HepG2 (cell line): ENCODE measurements at regions not wholly inside any gene's neighbourhood (a gene's known extent, or its start where the extent isn't known, plus 50 kb on each side); places are given as distances from the start of the nearest gene placed in this dataset.
A peak's percentile ranks its signal among the peaks of the same experiment; 100 is the strongest.

ENCODE experiments used
- CAMTA2 ChIP-seq: sonication (generic); formaldehyde crosslinking; IDR thresholded peaks from 2 replicates; pipeline ENCODE4 v1.4.0; 2020; ENCODE audit warnings: mild to moderate bottlenecking, missing genetic modification reagents, borderline replicate concordance
- CCAR2 ChIP-seq: fragments of 200-400 bp; formaldehyde crosslinking; optimal IDR thresholded peaks from 2 replicates; pipeline ENCODE3; 2018; ENCODE audit warnings: low read depth, mild to moderate bottlenecking, low read length, moderate library complexity
- CSRNP2 ChIP-seq: sonication (generic); formaldehyde crosslinking; conservative IDR thresholded peaks from 2 replicates; pipeline ENCODE4 v1.8.0; 2022; ENCODE audit warnings: low read depth, missing genetic modification reagents
- FOXO4 ChIP-seq: sonication (generic); formaldehyde crosslinking; conservative IDR thresholded peaks from 2 replicates; pipeline ENCODE4 v1.8.1; 2023; ENCODE audit warnings: missing genetic modification reagents
- HNRNPL ChIP-seq: fragments of 200-400 bp; formaldehyde crosslinking; IDR thresholded peaks from 2 replicates; pipeline ENCODE4 v1.6.1; 2017; ENCODE audit warnings: mild to moderate bottlenecking, low read depth, low read length
- KDM2A ChIP-seq: sonication (generic); formaldehyde crosslinking; IDR thresholded peaks from 2 replicates; pipeline ENCODE4 v1.4.0; 2020; ENCODE audit warnings: low read depth, missing genetic modification reagents, borderline replicate concordance
- KLF12 ChIP-seq: sonication (generic); formaldehyde crosslinking; IDR thresholded peaks from 2 replicates; pipeline ENCODE4 v1.4.0; 2020; ENCODE audit warnings: missing genetic modification reagents, borderline replicate concordance
- MLXIP ChIP-seq: sonication (generic); formaldehyde crosslinking; IDR thresholded peaks from 2 replicates; pipeline ENCODE4 v1.9.0; 2021; ENCODE audit warnings: missing genetic modification reagents, borderline replicate concordance
- NFATC3 ChIP-seq: sonication (generic); formaldehyde crosslinking; IDR thresholded peaks from 2 replicates; pipeline ENCODE4 v1.5.1; 2020; ENCODE audit warnings: mild to moderate bottlenecking, missing genetic modification reagents
- SP2 ChIP-seq: sonication (generic); formaldehyde crosslinking; IDR thresholded peaks from 2 replicates; pipeline ENCODE4 v1.5.1; 2020; ENCODE audit warnings: mild to moderate bottlenecking, missing genetic modification reagents
- SPEN ChIP-seq: sonication (generic); formaldehyde crosslinking; IDR thresholded peaks from 2 replicates; pipeline ENCODE4 v1.5.1; 2020; ENCODE audit warnings: low read depth, mild to moderate bottlenecking, missing genetic modification reagents
- THRA ChIP-seq: sonication (generic); formaldehyde crosslinking; IDR thresholded peaks from 2 replicates; pipeline ENCODE4 v1.4.0; 2020; ENCODE audit warnings: missing genetic modification reagents, borderline replicate concordance
- U2AF1 ChIP-seq: fragments of 200-400 bp; formaldehyde crosslinking; optimal IDR thresholded peaks from 2 replicates; pipeline ENCODE3; 2017; ENCODE audit warnings: mild to moderate bottlenecking, low read depth, low read length
- ZBTB20 ChIP-seq: sonication (generic); formaldehyde crosslinking; IDR thresholded peaks from 2 replicates; pipeline ENCODE4 v1.8.1; 2023; ENCODE audit warnings: missing genetic modification reagents, low read depth, mild to moderate bottlenecking, borderline replicate concordance
- ZBTB7B ChIP-seq: sonication (generic); formaldehyde crosslinking; IDR thresholded peaks from 2 replicates; pipeline ENCODE4 v1.4.0; 2020; ENCODE audit warnings: missing genetic modification reagents
- ZNF101 ChIP-seq: sonication (generic); formaldehyde crosslinking; IDR thresholded peaks from 2 replicates; pipeline ENCODE4 v1.4.0; 2020; ENCODE audit warnings: mild to moderate bottlenecking, low read depth, missing genetic modification reagents, borderline replicate concordance
- ZNF138 ChIP-seq: sonication (generic); formaldehyde crosslinking; IDR thresholded peaks from 2 replicates; pipeline ENCODE4 v1.5.0; 2020; ENCODE audit warnings: mild to moderate bottlenecking, low read depth, missing genetic modification reagents
- ZNF761 ChIP-seq: sonication (generic); formaldehyde crosslinking; conservative IDR thresholded peaks from 2 replicates; pipeline ENCODE4 v1.4.0; 2020; ENCODE audit warnings: mild to moderate bottlenecking, missing genetic modification reagents
- ZNF766 ChIP-seq: sonication (generic); formaldehyde crosslinking; IDR thresholded peaks from 2 replicates; pipeline ENCODE4 v1.5.0; 2020; ENCODE audit warnings: missing genetic modification reagents, borderline replicate concordance
- ZNF782 ChIP-seq: sonication (generic); formaldehyde crosslinking; IDR thresholded peaks from 2 replicates; pipeline ENCODE4 v1.4.0; 2020; ENCODE audit warnings: missing genetic modification reagents, mild to moderate bottlenecking, borderline replicate concordance

- no peak for TF ChIP-seq MLXIP (CRISPR knock-in tag)
- peak; percentile 17; the same call in 1 of the 2 replicates for TF ChIP-seq KLF12 (CRISPR knock-in tag)
- TF ChIP-seq ZNF138 (CRISPR knock-in tag), result no peak
- TF ChIP-seq CAMTA2 (CRISPR knock-in tag), result no peak
- no peak for TF ChIP-seq SP2
- TF ChIP-seq ZNF782, result no peak
- TF ChIP-seq ZNF766 (CRISPR knock-in tag), result no peak
- TF ChIP-seq FOXO4, result no peak
- TF ChIP-seq ZNF101 (CRISPR knock-in tag), result no peak
- TF ChIP-seq U2AF1, result no peak
- no peak for TF ChIP-seq CSRNP2 (CRISPR knock-in tag)
- TF ChIP-seq ZNF761, result no peak
- no peak for TF ChIP-seq SPEN (CRISPR knock-in tag)
- no peak for TF ChIP-seq HNRNPL
- peak; percentile 62 for TF ChIP-seq KDM2A
- TF ChIP-seq ZBTB7B, result peak; percentile 71; the same call in 1 of the 2 replicates
- TF ChIP-seq THRA (CRISPR knock-in tag), result peak; percentile 70; the same call in 1 of the 2 replicates
- TF ChIP-seq ZBTB20, result 0 out of 2 replicates have a peak, but pooled peaks have one; percentile 31
- TF ChIP-seq CCAR2, result no peak
- TF ChIP-seq NFATC3 (CRISPR knock-in tag), result no peak
Measured at GRCh38 chr7:434891-435629, 84.6 kb downstream of the PDGFA start (continued).
